ENCODE measurements at regions not wholly inside any gene's neighbourhood (a gene's known extent, or its start where the extent isn't known, plus 50 kb on each side); places are given as distances from the start of the nearest gene placed in this dataset.

- Histone ChIP-seq H3K9ac (ENCODE audit: extremely low read depth, insufficient read length, low read length) (no peak overlapping the region), H3K4me1 (ENCODE audit: insufficient read depth, low read length) (no peaks in the 10 kb centered on the region), H3K23me2 (ENCODE audit: insufficient read length, low read depth, low read length, poor library complexity, severe bottlenecking) (no peaks in the 10 kb centered on the region), H3K18ac (ENCODE audit: insufficient read length, low read depth, low read length) (no peak overlapping the region), H2BK15ac (ENCODE audit: low read depth, low read length) (no peak overlapping the region), H3K4me2 (ENCODE audit: insufficient read depth, insufficient read length, low read length) (no peak overlapping the region), H3K56ac (ENCODE audit: insufficient read length, low read depth, low read length) (no peak overlapping the region), H2AFZ (ENCODE audit: low read length) (no peak overlapping the region), H4K8ac (replicated peaks; ENCODE audit: insufficient read length, low read depth, low read length) (no peak overlapping the region), H3K79me2 (ENCODE audit: insufficient read depth, low read length) (no peaks in the 10 kb centered on the region), H2BK120ac (ENCODE audit: low read depth, low read length, poor library complexity, severe bottlenecking) (no peak overlapping the region), H3K9me3 (ENCODE audit: control insufficient read depth, low read depth, low read length) (no peaks in the 10 kb centered on the region), H2AK5ac (ENCODE audit: insufficient read length, low read length) (no peak overlapping the region), H4K91ac (ENCODE audit: insufficient read length, low read depth, low read length) (no peak overlapping the region), H2BK12ac (ENCODE audit: insufficient read length, low read depth, low read length) (no peak overlapping the region), H3K79me1 (ENCODE audit: insufficient read depth, low read depth, low read length, poor library complexity, severe bottlenecking) (no peaks in the 10 kb centered on the region), H4K5ac (ENCODE audit: insufficient read length, low read depth, low read length) (no peak overlapping the region), H4K20me1 (ENCODE audit: control insufficient read depth, insufficient read depth, insufficient read length) (no peaks in the 10 kb centered on the region), H3K4ac (ENCODE audit: low read depth, low read length) (no peak overlapping the region), H3K27me3 (ENCODE audit: insufficient read depth, low read length) (no peaks in the 10 kb centered on the region), H3K23ac (ENCODE audit: insufficient read length, low read depth, low read length) (no peak overlapping the region), H3T11ph (ENCODE audit: low read length) (no peak overlapping the region), H2BK20ac (ENCODE audit: low read depth, low read length, poor library complexity, severe bottlenecking) (no peak overlapping the region), H3K14ac (ENCODE audit: insufficient read depth, low read length) (no peak overlapping the region), H2BK5ac (ENCODE audit: insufficient read length, low read length) (no peak overlapping the region), H3K27ac (ENCODE audit: insufficient read length, low read depth, low read length) (no peak overlapping the region)
- TF ChIP-seq CTCF (conservative IDR thresholded peaks at IDR 0.05): no peak
- H3K4me3 Mint-ChIP-seq: no peak overlapping the region
- no peaks in the 10 kb centered on the region; a peak in 1 of 5 replicates for H3K9me3 Mint-ChIP-seq
- DNase-seq: no peak
- H3K27me3 Mint-ChIP-seq (ENCODE audit: low read depth): no peaks in the 10 kb centered on the region; the same call in 1 of the 2 replicates
- no CpG with 5 or more reads among the region's 29 CpGs for WGBS (ENCODE audit: extremely low coverage, insufficient read length, low lambda C conversion rate)
- no peaks in the 10 kb centered on the region for H3K4me1 Mint-ChIP-seq
- H3K36me3 Mint-ChIP-seq (ENCODE audit: insufficient read depth in 1 of 3, low read depth in 3 of 3): no peaks in the 10 kb centered on the region
- no peak overlapping the region for H3K27ac Mint-ChIP-seq
Measured at GRCh38 chr9:108530141-108530540, 325.6 kb downstream of the ACTL7B start.
